Stimulated activated CD4-positive, alpha-beta T cell treated with anti-CD3 and anti-CD28 coated beads, Interleukin-15, amount 100 ng/mL, for 48 hours (primary cell): ENCODE measurements at regions not wholly inside any gene's neighbourhood (a gene's known extent, or its start where the extent isn't known, plus 50 kb on each side); places are given as distances from the start of the nearest gene placed in this dataset.

ENCODE experiments used
- DNase-seq, 2 donors: peaks; one replicate each; pipeline ENCODE4 v3.0.0-alpha.2; 2020; ENCODE audit warnings: low read depth in 2 of 2

DNA sequence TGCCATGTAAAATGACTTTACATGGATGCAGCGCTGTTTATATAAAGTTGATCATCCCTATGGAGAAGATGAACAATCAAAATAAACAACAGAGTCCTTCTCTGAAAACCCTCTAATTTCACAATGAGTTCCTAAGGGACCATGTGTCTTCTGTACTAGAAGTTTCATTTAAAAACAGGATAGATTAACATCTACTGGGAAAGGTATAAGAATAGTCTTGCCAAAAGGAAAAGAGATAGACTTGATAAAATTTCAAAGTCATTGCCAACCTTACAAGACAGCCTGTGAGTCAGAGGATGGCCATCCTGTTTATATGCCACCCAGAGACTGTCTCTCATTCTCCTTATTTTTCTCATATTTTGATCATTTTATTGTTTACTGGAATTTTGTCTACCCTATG, 367.1 kb upstream of the PDE4D start:
- DNase-seq, result no peak

DNA sequence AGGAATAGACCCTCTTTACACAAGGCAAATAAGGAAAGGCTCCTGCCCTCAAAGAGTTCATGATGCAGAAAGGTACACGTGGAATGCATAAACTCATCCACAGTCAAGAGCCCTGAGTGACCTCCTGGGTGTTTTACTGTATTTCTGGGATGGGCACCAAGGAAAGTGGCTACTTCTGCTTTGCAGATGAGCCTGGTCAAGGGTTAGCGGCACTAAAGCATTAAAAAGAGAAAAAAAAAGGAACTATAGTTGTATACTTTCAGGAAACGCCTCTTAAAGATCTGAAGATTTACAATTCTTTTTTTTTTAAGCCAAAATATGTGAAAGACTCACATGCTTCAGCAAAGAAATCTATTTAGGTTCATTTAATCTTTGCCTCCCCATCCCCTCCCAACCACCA, 366.2 kb upstream of the PDE4D start:
- DNase-seq, result no peak

DNA sequence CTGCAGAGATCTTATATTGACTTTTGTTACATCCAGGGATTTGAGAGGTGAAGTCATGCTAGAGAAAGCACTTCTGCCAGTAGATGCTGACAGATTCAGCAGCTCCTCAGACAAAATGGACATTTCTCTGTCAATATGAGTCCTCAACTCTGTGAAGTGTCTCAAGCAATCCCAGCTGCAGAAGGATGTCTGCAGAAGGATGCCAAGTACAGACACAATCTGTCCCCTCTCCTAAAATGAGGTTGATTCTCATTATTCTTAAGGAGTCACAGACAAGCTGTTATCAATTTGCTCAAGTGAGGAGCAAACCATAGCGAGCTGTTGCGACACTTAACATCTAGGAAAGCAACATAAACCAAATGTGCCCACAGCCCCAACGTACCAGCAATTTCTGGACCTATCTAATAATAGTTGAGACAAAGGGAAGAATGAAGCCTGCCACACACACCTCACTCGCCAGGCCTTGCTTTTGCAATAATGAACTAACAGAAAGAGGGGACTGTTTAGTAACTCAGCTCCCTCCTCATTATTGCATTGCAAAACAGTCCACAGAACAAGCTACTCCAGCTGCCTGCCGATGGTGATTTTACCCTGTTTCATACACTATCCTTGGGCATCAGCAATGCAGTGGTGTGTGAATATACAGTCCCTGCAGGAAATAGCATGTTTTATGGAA, 364.2 kb upstream of the PDE4D start:
- DNase-seq, result no peak

DNA sequence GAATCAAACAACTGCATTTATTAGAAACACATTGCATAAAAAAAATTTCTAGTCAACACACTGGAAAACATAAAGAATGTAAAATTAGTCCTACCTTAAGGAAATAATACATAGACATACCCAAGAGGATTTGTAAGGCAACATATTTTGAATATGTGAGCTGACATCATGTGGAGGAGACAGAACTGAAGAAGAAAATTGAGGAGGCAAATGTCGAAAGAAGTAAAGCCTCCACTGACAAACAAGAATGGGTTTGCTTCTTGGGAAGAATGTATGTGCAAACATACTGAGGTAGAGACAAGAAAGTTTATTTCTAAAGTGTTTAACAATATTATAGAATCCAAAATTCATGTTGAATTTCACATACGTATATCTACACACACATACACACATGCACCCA, 363.0 kb upstream of the PDE4D start:
- no peak for DNase-seq

DNA sequence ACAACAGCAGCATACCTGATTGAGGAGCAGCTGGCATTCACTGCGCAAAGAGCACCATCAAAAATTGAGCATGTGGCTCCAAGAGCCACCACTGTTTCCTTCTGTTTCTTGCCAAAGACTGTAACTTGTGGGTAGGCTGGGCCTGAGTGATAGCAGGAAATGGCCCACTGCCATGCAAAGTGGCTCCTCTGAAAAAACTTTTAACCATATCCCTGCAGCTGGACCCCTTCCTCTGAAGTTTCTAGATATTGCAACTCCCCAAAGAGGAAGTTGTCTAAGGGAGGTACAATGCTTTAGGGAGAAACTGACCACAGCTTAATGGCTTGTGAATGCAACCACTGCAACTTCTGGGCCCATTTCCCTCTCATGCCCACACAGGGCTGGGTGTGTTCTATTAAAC, 355.4 kb upstream of the PDE4D start:
- DNase-seq, result no peak

DNA sequence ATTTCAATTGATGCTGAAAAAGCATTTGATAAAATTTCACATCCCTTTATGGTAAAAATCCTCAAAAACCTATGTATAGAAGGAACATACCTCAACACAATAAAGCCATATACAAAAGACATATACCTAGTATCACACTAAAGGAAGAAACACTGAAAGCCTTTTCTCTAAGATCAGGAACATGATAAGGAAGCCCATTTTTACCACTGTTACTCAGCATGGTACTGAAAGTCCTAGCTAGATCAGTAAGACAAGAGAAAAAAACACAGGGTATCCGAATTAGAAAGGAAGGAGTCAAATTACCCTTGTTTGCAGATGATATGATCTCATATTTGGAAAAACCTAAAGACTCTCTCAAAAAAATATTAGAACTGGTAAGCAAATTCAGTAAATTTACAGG, 350.2 kb upstream of the PDE4D start:
- no peak for DNase-seq

DNA sequence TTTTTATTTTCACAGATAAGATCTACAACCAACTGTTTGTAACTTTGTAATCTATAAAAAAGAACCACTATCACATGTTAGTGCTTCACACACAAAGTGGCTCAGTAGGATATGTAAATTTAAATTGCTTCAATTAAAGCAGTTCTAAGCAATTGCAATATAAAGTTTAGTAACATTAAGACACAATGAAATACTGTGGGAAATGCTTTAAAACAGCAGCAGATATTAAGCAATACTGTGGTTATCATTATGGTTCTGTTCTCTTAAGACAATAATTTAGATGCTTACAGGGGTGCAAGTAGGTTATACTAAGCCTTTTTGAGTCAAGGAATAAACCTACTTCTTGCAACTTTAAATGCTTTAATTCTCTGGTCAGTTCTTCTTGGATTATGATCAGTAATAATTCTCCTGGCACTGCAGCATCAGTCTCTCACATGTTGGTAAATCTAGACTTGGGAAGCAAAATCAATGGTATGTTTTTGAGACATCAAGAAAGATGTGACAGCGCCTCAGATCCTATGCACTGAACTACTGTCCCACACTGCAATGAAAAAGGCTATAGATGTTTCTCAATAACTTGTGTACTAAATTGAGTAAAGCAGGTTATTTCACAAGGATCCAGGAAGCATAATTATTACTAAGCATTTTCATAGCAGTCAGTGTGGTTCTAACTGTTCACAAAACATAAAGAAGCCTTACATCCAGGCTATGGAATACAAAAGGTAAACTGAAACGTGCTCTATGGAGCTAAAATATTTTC, 338.7 kb upstream of the PDE4D start:
- no peak for DNase-seq

DNA sequence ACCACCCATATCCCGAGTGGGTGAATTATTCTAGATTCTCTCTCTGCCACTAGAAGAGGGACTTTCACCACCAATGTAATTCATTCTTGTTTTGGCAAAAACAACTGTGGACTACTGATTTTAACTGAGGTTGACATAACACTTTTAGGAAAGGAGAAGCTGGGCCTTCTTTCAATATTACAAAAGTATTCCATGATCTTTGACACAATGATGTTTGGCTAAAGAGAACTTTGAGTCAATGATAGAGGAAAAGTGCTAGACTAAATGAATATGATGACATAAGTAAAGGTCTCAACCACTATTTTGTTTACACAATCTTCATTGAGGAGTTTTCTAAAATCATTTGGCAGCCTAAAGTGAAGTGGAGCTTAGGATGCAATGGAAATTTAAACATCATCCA, 336.9 kb upstream of the PDE4D start:
- DNase-seq, result no peak

DNA sequence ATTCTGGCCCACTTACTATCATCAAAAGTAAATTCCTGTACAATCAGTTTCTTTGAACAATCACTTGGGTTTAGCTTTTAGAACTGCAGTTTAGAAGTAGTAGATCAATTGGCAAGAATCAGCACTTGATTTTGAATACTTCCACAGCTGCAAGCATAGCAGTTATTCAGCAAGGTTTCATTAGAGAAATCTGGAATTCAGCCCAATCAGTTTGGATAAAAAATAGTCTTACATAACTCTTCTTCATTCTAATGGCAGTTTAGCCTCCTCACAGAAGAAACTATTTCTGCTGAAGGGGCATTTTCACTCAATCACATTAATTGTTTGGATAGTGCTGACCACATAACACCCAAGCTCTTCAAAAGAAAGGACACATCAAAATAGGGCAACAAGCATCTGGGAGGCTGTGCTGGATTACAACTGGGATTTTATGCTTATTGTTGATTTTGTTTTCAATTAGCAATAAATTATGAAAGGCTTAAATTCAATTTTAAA, 336.2 kb upstream of the PDE4D start:
- no peak for DNase-seq

DNA sequence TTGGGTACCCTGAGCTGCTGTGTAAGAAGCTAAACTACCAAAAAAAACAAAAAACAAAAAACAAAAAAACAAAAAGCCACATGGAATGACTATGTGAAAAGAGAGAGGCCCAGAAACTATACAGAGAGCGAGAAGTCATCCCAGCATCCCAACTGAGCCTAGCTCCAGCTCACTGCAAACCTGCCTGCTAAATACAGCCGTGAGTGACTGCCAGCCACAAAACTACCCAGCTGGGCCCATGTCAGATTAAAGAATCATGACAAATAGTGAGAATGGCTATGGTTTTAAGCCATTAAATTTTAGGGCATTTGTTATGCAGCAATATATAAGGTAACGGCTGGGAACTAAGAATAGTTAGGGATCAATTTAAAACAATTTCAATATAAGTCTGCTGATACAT, 335.1 kb upstream of the PDE4D start:
- DNase-seq, result no peak

DNA sequence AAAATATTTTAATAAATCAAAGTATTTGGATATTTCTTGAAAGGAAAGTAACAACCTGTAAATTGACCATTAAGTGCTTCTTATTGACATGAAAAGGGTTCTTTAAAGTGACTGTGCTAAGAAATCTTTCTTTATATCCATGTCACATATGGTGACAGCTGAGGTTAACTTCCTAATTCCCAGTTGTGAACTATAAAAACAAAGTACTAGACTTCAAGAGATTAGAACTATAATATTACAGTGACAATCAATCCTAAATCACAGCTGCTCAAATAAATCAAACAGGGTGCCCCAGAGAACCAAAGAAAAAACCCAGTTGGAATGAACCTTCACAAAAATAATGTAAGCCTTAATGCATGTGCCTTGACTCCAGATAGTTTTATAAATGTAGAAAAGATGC, 332.6 kb upstream of the PDE4D start:
- no peak for DNase-seq

DNA sequence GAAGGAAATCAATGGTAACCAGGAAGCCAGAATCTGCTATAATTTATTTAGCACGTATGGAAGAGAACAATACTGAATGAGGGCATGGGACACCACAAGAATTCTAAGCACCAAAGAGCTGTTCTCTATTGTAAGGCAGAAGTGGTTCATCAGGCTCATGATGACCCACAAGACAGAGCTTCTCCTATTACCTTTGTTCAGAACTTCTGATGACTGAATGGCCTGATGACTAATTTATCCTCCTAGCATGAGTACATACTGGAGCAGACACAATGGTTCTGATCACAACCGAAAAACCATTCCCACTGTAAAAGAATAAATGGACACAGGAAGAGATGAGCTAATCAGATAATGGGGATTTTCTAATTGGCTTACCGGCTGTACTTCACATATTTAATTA, 329.8 kb upstream of the PDE4D start:
- no peak for DNase-seq

DNA sequence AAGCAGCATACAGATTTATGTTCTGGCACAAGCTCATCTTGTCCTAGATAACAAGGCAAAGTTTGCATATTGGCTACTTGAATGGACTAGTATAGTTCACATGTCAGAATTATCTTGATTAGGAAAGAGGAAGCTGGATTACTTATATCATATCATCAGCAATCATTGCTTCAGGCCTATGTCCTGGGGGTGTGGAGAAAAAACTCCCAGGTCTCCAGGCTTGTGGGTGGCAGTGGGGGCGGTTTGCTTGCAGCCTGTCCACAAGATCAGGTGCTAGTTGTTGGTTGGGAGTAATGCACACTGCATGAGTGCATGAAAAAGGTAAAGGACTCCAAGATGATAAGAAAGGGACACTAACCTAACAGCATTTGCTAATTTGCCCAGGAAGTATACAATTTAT, 326.4 kb upstream of the PDE4D start:
- no peak for DNase-seq

DNA sequence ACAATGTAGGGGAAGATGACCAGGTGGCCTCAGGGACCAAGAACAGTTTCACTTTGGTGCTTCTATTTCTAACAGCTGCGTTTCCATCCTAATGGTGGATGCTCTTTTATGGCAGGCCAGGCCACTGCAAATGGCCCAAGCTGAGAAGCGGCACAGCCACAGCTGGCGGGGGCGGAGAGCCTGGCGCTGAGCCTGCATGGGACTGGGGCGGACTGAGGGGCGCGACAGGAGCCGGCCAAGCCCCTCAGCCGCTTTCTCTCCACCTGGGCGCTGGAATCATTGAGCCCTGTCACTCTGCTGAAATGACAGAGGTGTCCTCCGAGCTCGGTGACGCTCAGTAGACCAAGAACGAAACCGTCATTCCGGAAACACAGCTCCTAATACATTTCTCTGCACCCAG, 317.3 kb upstream of the PDE4D start:
- no peak for DNase-seq

DNA sequence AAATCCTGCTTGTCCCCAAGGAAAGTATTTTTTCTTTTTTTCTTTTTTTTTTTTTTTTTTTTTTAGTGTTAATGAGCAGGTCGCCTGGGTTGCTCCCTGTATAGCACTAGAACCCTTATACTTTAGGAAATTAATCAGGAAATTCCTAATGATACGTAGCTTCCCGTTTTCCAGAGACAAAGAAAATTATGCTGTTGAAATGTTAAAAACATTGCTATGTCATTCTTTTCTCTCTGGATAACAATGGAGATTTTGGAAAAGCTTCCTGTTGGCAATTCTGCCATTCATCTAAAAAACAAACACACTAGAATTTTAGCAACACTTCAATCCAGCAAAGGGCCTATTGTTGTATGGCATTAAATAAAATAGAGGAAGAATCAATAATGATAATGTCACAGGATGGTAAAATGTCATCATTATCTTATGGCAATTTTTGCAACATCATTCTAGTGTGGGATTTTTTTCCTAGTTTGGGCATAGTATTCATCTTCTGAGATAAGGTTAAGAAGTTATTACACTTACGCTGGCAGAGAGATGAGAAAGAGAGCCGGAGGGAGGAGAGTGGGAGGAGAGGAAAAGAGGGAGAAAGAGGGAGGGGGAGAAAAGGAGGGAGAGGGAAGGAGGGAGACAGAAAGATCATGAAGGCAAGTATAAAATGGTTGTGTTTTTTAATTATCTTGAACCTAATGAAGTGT, 315.8 kb upstream of the PDE4D start:
- DNase-seq, result no peak

DNA sequence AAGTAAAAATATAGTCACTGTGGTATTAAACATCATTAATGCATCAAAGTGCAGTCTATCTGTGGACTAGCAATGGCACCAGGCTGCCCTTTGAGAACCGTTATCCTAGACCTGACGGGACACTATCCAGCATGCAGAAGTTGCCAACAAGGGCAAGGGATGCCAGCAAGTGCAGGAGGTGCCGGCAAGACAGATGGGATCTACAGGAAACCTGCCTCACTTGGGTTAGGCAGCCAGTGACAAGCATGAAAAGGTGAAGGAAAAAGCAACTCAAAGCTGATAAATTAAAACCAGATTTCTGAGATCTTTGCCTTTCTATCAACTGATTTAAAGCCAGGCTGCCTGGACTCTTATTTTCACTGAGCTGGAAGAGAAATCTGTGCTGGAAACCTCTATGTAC, 315.2 kb upstream of the PDE4D start:
- DNase-seq, result no peak

DNA sequence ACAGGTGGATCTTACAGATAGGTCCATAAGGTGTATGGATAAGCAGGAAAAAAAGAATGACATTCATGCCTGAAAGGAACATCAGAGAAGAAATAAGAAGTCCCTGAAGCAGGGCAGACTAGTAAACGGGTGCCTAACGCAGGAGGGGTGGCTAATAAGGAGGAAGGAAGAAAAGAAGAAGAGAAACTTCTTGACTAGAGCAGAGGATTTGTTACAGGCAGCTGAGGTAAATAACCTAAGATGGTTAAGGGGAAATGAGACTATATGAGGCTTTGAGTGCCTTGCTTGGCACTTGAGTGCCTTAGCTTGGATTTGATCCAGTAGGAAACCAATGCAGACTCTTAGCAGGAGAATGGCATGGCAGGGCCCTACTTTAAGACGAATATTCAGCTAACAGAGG, 313.5 kb upstream of the PDE4D start:
- no peak for DNase-seq

DNA sequence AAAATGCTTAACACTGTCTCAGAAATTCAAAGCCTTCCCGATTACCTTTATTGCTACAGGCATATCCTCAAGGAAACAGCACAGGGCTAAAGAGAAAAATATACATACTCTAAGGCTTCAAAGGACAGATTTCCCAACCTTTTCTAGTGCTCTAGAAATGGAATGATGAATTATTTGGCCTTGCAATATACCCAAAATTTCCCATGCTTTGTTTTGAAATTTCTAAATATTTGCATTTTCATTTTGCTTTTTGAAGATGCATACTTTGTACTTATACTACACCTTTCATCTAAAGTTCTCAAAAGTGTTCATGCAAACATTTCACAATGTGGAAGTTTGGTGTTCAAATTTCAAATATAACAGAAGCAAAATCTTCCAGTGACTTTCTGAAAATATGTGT, 312.7 kb upstream of the PDE4D start:
- no peak for DNase-seq

DNA sequence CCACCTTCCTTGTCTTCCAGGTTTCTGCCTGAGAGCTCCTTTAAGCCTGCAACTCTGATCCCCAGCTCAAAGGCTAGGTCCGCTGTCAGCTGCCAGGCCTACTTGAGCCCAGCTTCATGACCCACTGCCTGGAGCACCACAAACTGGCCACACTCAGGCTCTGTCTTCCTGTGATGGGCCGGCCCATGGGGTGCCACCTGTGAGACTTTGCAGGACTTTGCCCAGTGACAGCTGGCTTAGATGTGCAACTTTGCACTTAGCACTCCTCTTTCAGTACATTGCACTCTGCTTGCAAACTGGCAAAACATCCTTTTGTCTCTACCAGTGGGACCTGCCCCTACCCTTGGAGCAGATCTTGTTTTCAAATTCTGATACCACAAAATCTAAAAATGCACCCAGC, 311.5 kb upstream of the PDE4D start:
- DNase-seq, result no peak

DNA sequence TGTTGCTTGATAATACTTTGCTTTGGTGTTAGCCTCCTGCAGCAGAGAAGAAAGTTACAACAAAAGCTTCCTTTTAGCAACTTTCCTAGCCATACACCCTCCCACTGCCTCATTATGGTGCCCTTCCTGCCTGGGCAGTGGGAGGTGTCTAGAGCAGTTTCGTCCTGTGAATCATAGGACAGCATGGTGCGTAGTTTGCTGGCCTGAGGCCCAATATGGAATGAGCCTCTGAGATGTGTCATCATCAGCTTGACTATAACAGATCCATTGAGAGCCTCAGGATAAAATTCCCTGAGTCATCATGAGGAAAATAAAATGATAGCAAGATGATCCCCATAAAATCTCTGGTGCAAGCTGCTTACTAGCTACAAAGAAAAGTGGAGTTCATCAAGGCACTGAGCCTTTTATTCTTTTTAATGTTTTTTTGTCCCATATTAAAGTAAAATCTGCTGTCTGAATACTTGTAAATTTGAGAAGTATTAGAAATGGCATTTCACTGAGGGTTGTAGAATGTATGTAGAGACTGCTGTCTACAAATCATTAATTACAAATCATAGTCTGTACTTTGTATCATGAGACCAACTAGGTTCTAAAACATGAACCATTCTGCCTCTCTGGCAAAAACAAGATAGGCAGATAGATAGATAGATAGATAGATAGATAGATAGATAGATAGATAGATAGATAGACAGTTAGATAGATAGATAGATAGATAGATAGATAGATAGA, 303.0 kb upstream of the PDE4D start:
- DNase-seq, result no peak

DNA sequence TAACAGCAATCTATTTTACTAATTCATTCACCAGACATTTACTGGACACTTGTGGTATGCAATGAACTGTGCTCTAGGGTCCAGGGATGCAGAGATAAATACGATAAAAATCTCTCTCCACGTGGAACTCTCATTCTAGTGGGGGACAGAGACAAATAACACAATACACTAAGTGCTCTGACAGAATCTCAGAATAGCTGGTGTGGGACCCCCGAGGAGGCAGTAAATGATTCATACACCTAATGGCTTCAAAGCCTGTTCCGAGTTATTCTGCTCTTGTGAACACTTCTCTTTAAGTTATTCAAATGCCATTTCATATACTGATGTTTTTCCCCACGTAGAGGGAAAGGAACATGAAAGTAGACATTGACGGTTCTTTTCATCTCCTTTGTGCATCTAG, 302.0 kb upstream of the PDE4D start:
- no peak for DNase-seq

DNA sequence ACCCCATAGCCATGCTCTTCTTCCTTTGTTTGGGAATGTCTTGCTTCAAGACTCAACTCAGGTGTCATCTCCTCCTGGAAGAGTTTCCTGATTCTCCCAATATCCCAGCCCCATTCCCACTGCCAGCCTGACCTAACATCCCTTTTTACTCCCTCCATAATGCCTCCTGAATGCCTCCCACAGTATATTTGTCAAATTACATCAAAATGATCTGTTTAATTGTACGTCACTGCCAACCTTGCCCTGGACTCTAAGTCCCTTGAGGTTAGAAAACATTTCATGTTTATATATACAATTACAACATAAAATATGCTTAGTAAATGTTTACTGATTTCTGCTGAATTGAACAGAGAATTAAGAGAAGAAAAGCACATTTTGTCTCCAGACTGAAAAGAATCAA, 301.6 kb upstream of the PDE4D start:
- no peak for DNase-seq
